NCI-H1436 (cell line): ENCODE measurements at regions not wholly inside any gene's neighbourhood (a gene's known extent, or its start where the extent isn't known, plus 50 kb on each side); places are given as distances from the start of the nearest gene placed in this dataset.
"Not testable (repeated sequence)": the region's sequence is repeated elsewhere in the genome, so short reads cannot be mapped to it uniquely, and the experiment has no call there.

Source experiments
- DNase-seq: peaks from one replicate; lab custom pipeline; 2025; lab: John Stamatoyannopoulos, UW

DNA sequence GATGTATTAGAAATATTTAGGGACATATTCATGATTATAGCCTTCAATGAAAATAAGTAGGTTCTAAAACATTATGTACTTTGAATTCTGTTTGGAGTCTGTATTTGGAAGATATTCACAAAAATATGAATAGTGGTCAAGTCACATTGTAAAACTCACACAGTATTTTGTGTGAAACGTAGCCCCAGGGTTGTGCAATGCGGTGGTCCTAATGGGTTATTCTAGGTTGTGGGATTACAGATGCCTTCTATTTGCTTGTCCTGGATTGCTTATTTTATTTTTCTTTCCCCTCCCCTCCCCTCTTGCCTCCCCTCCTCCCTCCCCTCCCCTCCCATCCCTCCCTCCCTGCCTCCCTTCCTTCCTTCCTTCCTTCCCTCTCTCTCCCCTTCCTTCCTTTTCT, 93.7 kb upstream of the THUMPD2 start:
- DNase-seq = no peak

- no peak for DNase-seq
Observed at GRCh38 chr2:39871291-39871761, 92.3 kb upstream of the THUMPD2 start.

GRCh38 chr2:39870871-39871270, 91.8 kb upstream of the THUMPD2 start:
- DNase-seq = no peak

DNA sequence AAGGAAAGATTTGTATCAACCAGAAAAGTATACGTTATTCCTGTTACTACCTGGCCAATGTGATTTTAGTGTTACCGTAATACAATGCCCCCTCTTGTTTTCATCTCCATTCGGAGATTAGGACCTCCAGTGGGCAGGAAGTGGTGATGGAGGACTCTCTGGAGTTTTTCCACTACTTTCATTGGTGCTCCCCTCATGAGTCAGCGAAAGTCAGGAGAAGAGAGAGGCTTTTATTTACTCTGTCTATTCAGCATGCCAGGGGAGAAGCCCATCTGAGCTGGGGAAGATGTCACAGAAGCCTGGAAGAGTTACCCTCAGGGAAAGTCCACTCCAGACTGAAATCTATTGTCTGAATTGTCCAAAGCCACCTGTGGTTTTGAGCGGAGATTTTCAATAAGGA, 88.2 kb upstream of the THUMPD2 start:
- DNase-seq = no peak

GRCh38 chr2:39865751-39866150, 86.7 kb upstream of the THUMPD2 start:
- DNase-seq = no peak

DNA sequence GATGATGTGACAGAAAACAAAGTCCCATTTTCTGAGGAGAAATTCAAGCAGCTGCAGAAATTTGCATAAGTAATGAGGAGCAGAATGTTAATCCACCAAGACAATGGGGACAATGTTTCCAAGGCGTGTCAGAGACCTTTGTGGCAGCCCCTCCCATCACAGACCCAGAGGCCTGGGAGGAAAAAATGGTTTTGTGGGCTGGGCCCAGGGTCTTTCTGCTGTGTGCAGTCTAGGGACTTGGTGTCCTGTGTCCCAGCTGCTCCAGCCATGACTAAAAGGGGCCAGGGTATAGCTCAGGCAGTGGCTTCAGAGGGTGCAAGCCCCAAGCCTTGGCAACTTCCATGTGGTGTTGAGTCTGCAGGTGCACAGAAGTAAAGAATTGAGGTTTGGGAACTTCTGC, 84.6 kb upstream of the THUMPD2 start:
- not testable (repeated sequence) for DNase-seq

- no peak for DNase-seq
Observed at GRCh38 chr2:39860538-39860937, 81.5 kb upstream of the THUMPD2 start.

DNA sequence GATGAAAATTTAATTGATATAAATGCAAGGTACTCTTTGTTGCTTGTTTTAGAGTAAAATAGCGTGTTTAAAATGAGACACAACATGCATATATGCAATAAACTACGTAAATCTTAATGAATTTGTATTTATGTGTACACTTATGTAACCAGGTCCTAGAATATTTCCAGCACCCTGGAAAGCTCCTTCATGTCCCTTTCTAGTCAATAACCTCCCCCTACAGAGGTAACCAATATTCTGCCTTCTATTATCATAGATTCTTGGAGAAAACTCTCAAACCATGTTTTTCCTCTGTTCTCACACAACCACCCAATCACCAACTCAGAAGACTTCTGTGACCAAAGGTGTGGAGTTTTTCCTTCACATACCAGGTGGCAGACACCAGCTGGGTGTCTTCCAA, 79.6 kb upstream of the THUMPD2 start:
- DNase-seq = no peak

- DNase-seq = no peak
Observed at GRCh38 chr2:39855856-39856255, 76.8 kb upstream of the THUMPD2 start.

DNA sequence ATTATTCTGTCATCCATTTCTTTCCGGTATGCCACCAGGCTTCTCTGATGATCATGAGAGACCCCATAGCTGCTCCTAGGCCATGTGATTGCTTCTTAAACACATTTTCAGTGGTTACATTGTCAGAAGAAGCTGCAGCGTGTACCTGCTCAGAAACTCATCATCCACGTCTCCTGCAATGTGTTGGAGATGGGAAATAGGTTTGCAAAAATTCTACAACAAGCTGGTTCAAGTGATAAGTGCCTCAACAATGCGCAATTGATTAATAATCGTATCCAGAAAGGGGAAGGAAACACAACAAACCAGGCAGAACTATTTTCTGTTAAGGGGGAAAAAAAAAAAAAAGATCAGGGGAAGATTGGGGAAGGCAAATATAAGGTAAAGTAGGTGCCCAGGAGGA, 75.7 kb upstream of the THUMPD2 start:
- no peak for DNase-seq

DNA sequence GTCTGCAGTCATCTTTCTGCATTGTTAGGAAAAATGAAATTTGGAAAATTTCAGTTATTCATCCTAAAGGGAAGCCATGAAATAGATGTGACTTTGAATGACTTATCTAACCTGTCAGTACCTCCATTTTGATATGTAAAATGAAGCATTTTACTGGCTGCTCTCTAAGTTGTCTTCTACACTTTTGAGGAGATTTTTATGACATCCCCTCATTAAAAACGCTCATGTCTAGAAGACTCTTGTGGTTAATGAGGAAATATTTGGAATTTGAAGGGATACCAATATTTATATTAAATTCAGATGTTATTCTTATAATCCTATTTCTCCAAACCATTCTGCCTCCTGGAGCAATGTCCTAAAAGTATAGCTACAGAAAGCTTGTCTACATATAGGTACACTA, 73.8 kb upstream of the THUMPD2 start:
- DNase-seq = no peak

- DNase-seq = no peak
Observed at GRCh38 chr2:39851651-39852110, 72.6 kb upstream of the THUMPD2 start.

- DNase-seq = no peak
Observed at GRCh38 chr2:39851251-39851650, 72.2 kb upstream of the THUMPD2 start.

DNA sequence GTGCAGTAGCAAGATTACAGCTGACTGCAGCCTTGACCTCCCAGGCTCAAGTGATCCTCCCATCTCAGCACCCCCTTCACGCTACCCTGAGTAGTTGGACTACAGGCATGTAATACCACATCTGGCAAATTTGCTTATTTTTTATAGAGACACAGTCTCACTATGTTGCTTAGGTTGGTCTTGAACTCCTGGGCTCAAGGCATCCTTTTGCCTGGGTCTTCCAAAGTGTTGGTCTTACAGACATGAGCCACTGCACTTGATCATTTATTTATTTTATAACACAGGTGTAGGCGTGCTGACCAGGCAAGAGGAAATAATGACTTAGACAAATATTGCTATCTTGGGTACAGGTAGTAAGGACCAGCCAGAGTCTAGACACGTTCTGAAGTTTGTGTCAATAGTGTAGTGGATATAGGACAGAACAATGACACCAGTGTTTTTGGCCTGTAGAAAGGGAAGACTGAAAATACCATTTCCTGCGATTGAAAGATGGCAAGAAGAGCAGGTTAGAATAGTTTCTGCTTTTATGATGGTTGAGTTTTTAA, 71.0 kb upstream of the THUMPD2 start:
- DNase-seq = no peak

- DNase-seq = no peak
Observed at GRCh38 chr2:39849064-39849463, 70.0 kb upstream of the THUMPD2 start.

DNA sequence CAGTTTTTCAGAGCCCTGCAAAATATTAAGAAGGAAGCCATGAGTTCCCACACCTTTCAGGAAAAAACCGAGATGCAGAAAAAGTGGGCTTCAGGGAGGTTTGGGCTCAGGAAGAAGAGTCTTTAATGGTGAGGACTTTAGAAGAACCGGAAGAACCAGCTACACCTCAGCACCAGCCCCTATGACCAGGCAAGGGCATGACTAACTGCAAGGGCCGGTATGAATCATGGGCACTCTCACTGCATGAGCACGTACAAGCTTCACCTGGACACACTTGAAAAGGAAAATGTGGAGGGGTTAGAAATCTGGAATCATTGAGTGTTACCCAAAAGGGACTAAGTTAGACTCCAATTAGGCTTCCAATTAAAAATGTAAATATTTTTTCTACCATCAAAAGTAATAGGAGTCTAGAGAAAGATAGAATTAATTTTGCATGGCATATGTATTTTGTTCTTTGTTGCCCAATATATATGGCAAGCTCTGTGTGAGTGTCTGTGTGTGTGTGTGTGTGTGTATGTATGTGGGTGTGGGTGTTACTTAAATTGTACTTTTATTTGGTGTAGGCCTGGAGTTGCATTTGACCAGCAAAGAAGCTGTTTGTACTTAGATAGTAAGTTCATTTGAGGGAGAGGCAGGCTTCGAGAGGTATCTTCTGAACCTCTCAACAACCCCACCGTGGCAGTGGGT, 66.5 kb upstream of the THUMPD2 start:
- DNase-seq = no peak

DNA sequence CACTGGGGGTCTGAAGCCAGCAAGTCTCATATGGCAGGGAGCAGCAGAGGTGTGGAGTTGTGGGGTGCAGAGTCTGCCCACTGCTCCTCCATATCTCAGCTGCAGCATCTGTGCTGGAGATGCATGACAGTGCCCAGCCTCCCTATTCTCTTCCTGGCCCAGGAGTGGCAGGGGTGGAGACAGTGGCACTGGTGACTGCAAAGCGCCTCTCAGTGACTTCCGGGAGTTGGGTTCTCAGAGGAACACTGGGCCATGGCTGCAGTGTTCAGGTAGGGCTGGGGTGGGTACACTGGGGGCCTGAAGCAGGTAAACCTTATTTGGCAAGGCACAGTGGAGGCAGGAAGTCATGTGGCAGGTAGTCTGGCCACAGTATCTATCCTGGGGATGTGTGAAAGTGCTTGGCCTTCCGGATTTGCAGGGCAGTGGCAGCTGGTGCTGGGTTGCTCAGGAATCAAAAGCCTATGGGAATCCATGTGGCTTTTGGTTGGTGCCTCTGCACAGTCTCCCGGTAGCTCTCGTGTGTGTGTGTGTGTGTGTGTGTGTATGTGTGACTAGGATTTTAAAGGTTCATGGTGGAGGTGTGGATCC, 60.3 kb upstream of the THUMPD2 start:
- no peak for DNase-seq

DNA sequence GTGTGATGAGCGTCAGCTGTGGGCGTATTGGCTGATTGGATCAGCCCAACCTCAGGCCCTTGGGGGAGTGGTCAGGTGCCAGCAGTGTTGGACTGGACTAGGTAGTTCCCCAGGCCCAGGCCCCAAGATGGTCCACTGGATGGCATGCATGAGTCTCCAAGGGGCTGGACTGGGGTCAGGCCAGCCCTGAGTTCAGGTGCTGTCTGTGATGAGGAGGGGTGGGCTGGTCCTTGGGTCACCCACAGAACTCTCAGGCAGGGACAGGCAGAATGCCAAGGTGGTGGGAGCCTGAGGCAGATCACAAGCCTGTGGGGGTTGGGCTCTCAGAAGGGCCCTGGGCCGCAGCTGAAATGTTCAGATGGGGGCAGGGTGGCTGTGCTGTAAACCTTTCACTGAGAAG, 59.5 kb upstream of the THUMPD2 start:
- no peak for DNase-seq

DNA sequence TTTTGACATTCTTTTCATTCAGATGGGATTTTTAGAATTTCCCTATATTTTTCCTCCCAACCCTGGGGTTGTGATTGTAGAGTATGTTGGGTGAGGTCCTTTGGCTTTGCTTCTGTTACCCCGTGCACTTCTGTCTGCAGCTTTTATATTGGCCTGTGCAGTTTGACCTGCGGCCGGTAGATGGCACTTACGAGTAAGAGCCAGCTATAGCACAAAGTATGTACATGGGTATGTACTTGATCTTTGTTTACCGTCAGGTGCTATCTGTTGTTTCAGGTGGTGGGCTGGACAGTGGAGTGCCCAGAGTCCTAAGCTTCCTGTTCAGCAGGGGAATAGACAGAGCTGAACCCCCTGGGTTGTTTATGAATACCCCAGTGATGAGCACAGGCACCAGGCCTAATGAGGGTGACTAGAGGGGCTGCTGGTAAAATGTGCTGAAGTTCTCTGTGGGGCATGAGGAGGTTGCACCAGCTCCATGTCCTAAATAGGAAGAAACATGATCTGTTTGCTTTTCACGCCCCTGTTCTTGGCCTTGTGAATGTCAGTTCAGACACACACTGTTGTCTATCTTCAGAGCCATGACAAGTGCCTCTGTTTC, 58.9 kb upstream of the THUMPD2 start:
- DNase-seq = no peak

DNA sequence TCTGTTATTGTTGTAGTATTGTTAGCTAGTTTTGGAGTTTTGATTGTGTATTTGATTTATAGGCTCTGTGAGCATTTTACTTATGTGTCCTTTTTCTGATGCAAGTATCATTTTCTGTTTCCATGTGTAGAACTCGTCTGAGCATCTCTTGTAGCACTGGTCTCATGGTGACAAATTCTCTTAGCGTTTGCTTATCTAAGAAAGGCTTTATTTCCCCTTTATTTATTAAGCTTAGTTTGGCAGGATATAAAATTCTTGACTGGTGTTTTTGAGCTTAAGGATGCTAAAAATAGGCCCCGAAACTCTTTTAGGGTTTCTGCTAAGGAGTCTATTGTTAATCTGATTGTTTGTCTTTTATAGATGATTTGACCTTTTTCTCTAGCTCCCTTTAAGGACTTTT, 57.6 kb upstream of the THUMPD2 start:
- no peak for DNase-seq

- no peak for DNase-seq
Observed at GRCh38 chr2:39834426-39834825, 55.4 kb upstream of the THUMPD2 start.

GRCh38 chr2:39830610-39831009, 51.6 kb upstream of the THUMPD2 start:
- DNase-seq = not testable (repeated sequence)
